ENCODE measurements at regions not wholly inside any gene's neighbourhood (a gene's known extent, or its start where the extent isn't known, plus 50 kb on each side); places are given as distances from the start of the nearest gene placed in this dataset.

DNA sequence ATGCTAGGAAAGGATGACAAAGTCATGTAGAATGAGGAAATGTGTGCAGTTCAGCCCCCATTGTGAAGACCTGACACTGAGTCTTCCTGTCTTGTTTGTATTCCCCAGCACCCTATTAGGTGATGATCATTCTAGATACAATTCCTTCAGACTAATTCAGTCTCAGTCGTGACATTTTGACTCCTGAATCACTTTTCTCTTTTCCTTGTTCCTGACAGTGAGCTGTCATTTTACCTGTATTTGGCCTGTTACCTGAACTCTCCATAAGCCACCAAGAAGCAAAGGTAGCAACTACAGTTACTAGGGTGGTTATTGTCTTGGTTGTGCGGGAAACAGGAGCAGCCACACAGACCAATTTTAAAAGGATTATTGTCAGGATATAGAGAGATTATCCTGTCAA is 111.4 kb upstream of the TAC1 start:
- no peak for DNase-seq (ENCODE audit: low spot score)

DNA sequence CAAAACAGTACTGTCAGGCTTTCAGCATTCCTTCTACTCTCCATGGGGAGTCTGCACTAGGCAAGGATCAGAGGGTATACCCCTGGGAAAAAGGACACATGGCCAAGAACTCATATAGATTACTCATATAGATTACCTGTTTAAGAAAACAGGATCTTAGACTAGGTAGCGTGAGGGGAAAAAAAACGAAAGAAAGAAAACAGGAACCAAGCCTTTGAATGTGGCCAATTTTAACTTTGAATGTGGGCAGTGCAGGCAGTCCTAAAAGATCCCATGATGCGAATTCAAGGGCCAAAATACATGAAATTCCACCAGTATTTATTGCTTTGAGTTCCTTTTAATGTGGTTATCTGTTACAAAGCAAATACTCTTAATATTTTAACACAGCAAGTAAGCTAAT is 108.6 kb upstream of the TAC1 start:
- DNase-seq (ENCODE audit: low spot score) = no peak

DNA sequence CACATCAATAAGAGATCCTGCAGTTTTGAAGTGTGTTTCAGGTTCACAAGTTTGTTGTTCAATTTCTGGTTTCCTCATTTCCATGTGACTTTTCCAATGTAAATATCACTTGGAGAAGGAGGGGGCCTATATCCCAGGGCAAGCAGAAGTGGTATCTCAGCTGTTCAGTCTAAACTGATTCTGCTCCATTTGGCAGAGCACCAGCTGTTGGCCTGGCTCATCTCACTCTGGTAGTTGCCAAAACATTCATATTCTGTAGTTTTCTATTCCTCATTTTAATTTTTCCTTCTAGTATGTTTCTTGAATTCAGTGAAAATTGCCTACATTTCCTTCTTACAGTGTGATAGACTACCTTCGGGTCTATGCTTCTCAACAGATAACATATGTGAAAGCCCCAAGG is 101.8 kb upstream of the TAC1 start:
- no peak for DNase-seq (ENCODE audit: low spot score)

DNA sequence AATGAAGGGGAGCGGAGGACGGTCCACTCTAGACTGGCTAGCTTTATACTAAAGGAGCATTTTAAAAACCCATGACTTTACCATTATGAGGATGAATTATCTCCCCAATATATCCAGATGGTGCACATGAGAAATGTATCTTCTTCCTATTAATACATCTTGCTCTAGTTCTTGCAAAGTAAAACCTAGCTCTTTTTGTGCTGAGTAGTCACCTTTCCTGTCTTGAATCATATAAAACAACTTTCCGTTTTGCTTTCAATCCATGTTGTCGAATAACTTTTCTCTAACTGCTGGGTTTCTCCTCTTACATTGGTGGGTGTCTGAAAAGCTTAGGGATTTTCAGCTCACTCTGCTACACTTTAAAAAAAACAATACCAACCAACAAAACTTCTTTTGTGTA is 96.3 kb upstream of the TAC1 start:
- DNase-seq (ENCODE audit: low spot score) = no peak

DNA sequence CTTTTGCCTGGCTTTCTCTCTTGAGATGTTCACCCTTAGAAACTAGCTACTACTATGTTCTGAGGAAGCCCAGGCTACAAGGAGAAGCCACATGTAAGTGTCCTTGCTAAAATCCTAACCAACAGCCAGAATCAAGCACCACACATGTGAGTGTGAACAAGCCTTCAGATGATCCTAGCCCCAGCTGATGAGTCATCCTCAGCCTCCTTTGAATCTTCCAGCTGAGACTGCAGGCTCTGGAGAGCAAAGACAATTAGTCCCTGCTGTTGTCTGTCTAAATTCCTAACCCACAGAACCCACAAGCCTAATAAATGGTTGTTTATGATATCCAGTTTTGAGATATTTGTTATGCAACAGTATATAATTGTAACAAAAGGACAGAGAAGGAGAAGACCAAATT is 92.8 kb upstream of the TAC1 start:
- DNase-seq (ENCODE audit: low spot score) = no peak

DNA sequence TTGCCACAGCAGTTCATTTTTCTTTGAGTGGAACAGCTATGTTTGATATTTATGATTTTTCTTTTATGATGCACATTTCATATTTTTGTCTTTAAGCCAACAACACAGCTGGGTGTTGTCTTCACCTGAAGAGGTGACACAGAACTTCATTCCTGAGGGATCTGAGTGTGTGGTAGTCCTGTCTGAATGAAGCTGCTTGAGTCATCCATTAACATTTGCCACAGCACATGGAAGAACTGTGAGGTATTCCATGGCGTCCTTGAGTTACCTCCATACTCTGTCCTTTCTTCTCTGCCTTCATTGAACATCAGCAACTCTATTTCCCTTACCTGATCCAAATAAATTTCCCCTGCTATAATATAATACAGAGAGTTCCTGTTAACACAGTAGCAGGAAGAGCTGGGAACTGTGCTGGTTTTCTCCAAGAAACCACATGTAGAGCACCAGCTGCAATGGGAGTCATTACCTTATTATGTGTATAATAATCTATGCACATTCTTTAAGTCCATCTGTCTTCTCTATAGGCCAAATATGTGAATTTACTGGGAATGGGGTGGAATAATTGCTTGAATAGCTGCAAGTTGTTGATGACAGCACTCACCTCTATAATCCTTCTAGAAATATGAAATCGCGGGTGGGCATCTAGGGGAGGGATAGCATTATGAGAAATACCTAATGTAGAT is 72.4 kb upstream of the TAC1 start:
- DNase-seq (ENCODE audit: low spot score) = no peak

DNA sequence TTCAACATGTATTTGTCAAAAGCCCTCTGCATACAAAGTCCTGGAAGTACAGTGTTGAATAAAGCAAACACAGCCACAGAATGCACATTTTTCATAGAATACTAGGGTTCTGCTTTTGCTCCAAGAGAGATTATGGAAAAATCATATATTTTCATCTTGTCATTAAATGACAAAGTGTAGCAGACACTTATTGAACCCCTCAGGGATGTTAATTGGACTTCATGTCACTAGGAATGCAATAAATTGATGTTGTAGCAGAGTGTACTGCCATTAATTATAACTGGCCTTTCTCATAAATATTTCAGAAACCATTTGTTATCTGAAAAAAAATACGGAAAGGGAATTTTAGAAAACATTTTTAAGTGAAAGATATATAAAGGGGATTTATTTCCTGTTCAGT is 64.5 kb upstream of the TAC1 start:
- DNase-seq (ENCODE audit: low spot score) = no peak

DNA sequence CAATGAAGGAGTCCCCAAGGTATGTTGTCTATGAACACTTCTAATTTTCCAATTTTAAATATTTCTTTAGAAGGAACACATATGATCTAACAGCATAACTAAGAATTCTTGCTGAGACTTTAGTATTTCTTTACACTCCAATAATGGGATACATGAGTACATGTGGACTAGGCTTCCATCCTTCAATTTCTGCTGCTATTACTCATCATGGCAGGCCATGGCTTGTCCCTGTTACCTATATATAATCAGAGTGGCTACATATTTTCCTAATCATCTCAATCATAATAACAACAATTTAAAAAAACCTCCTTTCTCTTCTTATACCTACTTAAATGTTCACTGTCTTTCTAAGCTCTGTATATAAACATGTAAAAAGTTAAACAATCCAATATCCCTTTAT is 60.3 kb upstream of the TAC1 start:
- no peak for DNase-seq (ENCODE audit: low spot score)

DNA sequence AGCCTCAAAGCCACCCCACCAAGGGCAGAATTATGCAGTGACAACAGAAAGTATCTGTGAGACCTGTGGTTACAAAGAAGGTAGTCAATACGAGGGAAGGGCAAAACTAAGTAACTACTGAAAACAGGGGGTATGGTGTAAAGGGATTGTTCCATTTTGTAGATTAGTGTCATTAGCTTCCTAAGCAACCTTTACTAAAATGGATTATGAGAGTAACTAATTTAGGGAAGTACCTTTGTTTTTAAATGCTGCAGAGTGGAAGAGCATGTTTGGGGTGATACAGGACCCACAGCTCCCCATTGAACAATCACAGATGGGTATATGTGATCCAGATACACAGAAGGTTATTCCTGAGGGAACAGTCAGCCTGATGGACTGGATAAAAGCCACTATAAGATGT is 51.3 kb upstream of the TAC1 start:
- no peak for DNase-seq (ENCODE audit: low spot score)
